Right lung (tissue), 2 donors: ENCODE measurements at regions not wholly inside any gene's neighbourhood (a gene's known extent, or its start where the extent isn't known, plus 50 kb on each side); places are given as distances from the start of the nearest gene placed in this dataset.

ENCODE experiments used
- DNase-seq, 2 donors: peaks; one replicate each; pipeline ENCODE4 v3.0.0-alpha.2; 2013

GRCh38 chr1:78426408-78426807 lies 64.4 kb upstream of the PTGFR start:
- no peak for DNase-seq

DNA sequence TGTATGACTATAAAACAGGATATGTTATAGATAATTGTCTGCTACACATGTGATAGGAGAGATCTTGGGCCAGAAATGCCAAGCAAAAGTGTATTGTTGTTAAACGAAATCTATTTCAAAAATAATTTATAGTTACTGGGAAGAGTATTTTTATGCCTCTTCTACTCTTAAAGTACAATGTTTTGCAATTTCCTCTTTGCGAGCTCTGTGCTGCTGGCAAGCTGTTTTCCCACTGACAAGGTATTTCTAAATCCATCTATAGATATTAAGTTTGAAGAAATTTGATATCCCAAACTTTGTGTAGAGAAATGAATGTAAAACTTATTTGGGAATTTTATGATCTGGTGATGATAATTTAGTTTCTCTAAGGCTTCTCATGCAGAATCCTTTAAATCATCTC lies 63.3 kb upstream of the PTGFR start:
- DNase-seq, result no peak

DNA sequence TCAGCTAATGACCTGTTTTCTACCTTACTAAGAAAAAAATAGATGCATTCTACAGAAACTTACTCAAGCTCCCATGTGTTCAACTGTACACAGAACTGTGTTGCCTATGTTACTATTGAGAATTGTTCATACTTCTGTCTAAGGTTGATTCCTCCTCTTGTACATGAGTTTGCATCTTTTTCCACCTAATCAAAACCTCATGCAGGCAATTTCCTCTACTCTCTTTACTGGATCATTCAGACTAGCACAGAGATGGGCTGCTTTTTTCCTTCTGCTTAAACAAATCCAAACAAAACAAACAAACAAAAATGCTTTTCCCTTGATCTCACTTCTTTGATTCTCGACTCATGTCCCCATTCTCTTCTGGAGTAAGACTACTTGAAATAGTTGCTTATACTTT lies 58.8 kb upstream of the PTGFR start:
- no peak for DNase-seq

GRCh38 chr1:78434351-78434750 lies 56.4 kb upstream of the PTGFR start:
- no peak for DNase-seq

DNA sequence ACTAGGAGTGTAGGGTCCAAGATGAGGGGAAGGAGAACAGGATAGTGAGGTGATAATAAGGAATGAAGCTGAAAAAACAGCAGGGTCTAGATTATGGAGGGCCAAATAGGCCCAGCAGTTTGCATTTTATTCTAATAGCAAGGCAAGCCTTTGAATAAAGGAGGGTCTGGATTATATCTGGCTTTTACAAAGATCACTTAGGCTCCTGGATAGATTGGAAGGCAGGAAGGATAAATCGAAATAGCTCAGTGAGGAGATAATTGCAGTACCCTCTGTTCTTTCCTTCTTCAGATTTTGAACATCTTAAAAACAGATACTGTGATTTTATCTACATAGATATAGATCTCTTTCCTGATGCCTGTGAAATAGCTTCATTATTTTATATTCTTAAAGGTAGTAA lies 53.8 kb upstream of the PTGFR start:
- DNase-seq, result no peak

DNA sequence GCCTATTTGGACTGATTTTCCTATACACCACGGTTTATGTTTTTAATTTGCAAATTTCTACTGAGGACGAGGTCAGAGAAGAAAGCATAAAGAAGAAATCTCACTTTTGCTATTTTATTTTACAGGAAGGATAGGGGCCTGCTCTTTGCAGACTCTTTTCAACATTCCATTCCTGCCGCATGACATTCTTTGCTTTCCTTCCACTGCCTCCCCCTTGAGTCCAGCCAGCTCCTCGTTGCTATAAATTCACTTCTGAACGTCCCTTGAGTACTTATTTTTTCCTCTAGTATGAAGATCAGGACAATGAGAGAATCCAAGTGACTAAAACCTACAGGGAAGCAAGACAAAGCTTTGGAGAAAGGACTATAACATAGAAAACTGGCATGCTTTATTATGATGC lies 53.4 kb upstream of the PTGFR start:
- no peak for DNase-seq

- DNase-seq, result no peak
Measured at GRCh38 chr1:78437941-78438340, 52.8 kb upstream of the PTGFR start.

DNA sequence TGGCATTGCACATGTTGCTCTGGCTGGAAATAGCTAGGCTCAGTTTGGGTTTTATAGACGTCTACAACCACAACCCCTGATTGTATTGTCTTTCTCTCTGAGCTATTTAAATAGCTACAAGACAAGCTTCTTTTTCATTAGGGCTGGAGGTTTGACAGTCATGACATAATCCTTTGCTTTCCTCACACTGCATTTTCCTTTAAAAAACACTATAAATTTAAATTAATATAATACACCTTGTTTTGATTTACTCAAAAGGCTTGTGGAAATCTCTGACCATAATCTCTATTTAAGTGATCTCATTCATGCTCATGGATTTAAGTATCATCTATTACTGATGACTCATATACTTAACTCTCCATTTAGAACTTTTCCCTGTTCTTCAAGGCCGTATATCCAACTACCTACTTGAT lies 50.4 kb upstream of the PTGFR start:
- no peak for DNase-seq
